GM12878 (cell line): ENCODE measurements at regions not wholly inside any gene's neighbourhood (a gene's known extent, or its start where the extent isn't known, plus 50 kb on each side); places are given as distances from the start of the nearest gene placed in this dataset.

Source experiments
- ASH2L ChIP-seq: fragments of 300-600, 200-600 bp; sonication (generic); IDR thresholded peaks from 2 replicates; pipeline ENCODE4 v1.6.1; 2017; ENCODE audit warnings: low read depth, mild to moderate bottlenecking, borderline replicate concordance
- BCL3 ChIP-seq: IDR thresholded peaks from 2 replicates; pipeline ENCODE4 v1.6.1; 2011; ENCODE audit warnings: borderline replicate concordance, low read depth, mild to moderate bottlenecking, moderate library complexity, low read length; ENCODE audit not compliant: insufficient read depth, poor library complexity, severe bottlenecking
- CTCF ChIP-seq, 3 experiments: IDR thresholded peaks in 2 of 3; conservative IDR thresholded peaks in 1 of 3; 2 replicates each; pipeline ENCODE4 v1.5.1; 2011; ENCODE audit warnings: low read depth in 3 of 3, low read length in 3 of 3, mild to moderate bottlenecking in 3 of 3, control low read depth in 2 of 3, moderate library complexity in 2 of 3, inconsistent platforms in 1 of 3, mixed read lengths in 1 of 3; ENCODE audit not compliant: control insufficient read depth in 2 of 3, insufficient read depth in 1 of 3; ENCODE audit errors: extremely low read depth in 1 of 3
- DPF2 ChIP-seq: fragments of 450-650 bp; IDR thresholded peaks from 2 replicates; pipeline ENCODE4 v1.6.1; 2017; ENCODE audit warnings: mild to moderate bottlenecking
- EZH2 ChIP-seq: IDR thresholded peaks from 2 replicates; pipeline ENCODE4 v1.6.1; 2012; ENCODE audit warnings: low read depth, mild to moderate bottlenecking, control low read depth, inconsistent platforms, low read length, borderline replicate concordance; ENCODE audit not compliant: control insufficient read depth
- FOS ChIP-seq: IDR thresholded peaks from 3 replicates; pipeline ENCODE4 v1.6.1; 2011; ENCODE audit warnings: borderline replicate concordance; ENCODE audit not compliant: insufficient read length; ENCODE audit errors: extremely low read depth
- POLR2AphosphoS2 ChIP-seq: IDR thresholded peaks from 2 replicates; pipeline ENCODE4 v1.6.1; 2011; ENCODE audit warnings: low read depth, mild to moderate bottlenecking, low read length, improper control_type of control experiment, moderate library complexity
- SMAD5 ChIP-seq: IDR thresholded peaks from 2 replicates; pipeline ENCODE4 v1.6.1; 2016; ENCODE audit warnings: antibody characterized with exemption, low read depth
- SUPT20H ChIP-seq: IDR thresholded peaks from 2 replicates; pipeline ENCODE4 v1.6.1; 2011; ENCODE audit warnings: low read depth, mild to moderate bottlenecking, low read length, moderate library complexity, borderline replicate concordance; ENCODE audit not compliant: control insufficient read depth
- ZBTB11 ChIP-seq: fragments of 450-650 bp; formaldehyde crosslinking; IDR thresholded peaks from 2 replicates; pipeline ENCODE4 v1.5.0; 2022; ENCODE audit warnings: mild to moderate bottlenecking, missing genetic modification characterization

GRCh38 chr9:75601280-75601679 is 289.2 kb upstream of the PCSK5 start:
- no peak for TF ChIP-seq POLR2AphosphoS2
- TF ChIP-seq DPF2: no peak
- TF ChIP-seq BCL3: no peak
- TF ChIP-seq ZBTB11 (CRISPR knock-in tag): no peak
- no peak for TF ChIP-seq EZH2
- TF ChIP-seq CTCF (IDR thresholded peaks at IDR 0.05 in 2 of 3, conservative IDR thresholded peaks at IDR 0.05 in 1 of 3; ENCODE audit: control insufficient read depth in 2 of 3, extremely low read depth in 1 of 3, insufficient read depth in 1 of 3, low read depth in 3 of 3, low read length in 3 of 3): no peak
- TF ChIP-seq SMAD5: no peak
- TF ChIP-seq FOS: no peak
- no peak for TF ChIP-seq ASH2L
- no peak for TF ChIP-seq SUPT20H
